Loucy (cell line): ENCODE measurements at regions not wholly inside any gene's neighbourhood (a gene's known extent, or its start where the extent isn't known, plus 50 kb on each side); places are given as distances from the start of the nearest gene placed in this dataset.

Experiments used
- EZH2phosphoT487 ChIP-seq: fragments of 200-600 bp; IDR thresholded peaks from 2 replicates; pipeline ENCODE4 v1.6.1; 2018; ENCODE audit warnings: antibody characterized with exemption, mild to moderate bottlenecking, moderate library complexity, borderline replicate concordance
- TF ChIP-seq, protein P1 (sequence below): fragments of 200-600 bp; sonication (generic); conservative IDR thresholded peaks from 2 replicates; pipeline ENCODE4 v1.5.1; 2014; ENCODE audit warnings: mild to moderate bottlenecking, antibody characterized with exemption, low read length

DNA sequence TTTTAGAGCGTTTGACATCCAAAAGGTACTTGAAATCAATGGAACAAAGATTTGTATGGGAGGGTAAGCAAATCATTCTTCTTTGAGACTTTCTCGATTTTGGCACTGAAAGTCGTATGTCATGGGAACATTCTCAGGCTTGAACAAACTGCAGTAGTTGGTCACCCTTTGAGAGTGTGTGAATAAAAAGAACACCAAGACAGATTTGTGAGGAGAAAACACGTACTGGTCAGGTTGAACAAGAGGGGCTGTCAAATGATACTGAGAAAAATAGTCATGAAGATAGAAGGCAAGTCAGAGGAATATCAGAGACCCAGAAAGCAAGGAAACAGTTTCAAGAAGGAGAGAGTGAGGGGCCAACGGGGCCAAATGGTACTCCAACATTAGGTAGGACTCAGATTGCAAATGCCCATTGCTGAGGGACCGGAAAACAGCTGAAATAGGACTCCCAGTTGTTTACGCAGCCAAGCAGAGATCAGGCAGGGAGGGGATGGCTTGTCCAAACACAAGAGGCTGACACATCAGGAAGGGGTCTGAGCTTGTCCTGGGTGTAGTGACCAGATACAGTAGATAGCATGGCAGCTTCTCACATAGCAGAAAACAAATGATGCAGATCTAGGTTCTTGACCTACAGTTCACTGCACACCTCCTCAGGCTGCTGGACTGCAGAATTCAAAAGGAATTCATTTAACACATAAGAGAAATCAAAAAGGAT lies 74.5 kb upstream of the MYOCD start:
- TF ChIP-seq, protein P1, sequence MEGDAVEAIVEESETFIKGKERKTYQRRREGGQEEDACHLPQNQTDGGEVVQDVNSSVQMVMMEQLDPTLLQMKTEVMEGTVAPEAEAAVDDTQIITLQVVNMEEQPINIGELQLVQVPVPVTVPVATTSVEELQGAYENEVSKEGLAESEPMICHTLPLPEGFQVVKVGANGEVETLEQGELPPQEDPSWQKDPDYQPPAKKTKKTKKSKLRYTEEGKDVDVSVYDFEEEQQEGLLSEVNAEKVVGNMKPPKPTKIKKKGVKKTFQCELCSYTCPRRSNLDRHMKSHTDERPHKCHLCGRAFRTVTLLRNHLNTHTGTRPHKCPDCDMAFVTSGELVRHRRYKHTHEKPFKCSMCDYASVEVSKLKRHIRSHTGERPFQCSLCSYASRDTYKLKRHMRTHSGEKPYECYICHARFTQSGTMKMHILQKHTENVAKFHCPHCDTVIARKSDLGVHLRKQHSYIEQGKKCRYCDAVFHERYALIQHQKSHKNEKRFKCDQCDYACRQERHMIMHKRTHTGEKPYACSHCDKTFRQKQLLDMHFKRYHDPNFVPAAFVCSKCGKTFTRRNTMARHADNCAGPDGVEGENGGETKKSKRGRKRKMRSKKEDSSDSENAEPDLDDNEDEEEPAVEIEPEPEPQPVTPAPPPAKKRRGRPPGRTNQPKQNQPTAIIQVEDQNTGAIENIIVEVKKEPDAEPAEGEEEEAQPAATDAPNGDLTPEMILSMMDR, result no peak
- no peak for TF ChIP-seq EZH2phosphoT487
